ENCODE measurements at regions not wholly inside any gene's neighbourhood (a gene's known extent, or its start where the extent isn't known, plus 50 kb on each side); places are given as distances from the start of the nearest gene placed in this dataset.

DNA sequence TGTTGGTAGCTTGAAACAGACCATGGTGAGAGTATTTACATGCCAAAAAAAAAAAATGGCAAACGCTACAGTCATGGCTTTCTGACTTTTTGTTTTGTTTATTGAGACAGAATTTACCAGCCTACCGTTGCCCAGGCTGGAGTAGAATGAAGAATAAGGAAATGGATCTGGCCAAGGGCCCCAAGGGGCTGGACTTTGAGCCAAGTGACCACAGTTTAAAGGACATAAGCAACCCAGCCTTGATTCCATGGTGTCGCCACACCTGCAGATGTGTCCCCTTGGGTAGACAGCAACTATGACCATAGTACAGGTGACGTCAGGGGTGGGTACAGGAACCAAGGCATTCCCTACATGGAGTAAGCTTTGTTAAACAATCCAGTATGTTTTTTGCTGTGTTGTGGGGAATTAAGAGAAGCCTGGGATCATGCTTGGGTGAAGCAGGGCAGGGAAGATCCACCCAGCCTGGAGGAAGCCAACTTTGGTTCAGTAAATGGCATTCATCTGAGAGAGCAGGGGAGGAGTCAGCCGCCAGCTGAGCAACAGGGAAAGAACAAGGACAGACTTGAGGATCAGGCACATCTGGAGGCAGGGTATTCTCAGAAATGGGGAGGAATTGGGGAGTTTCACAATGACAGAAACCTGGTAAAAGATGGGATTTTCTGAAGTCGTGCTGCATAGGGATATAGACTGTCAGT lies 110.3 kb upstream of the SH3BP4 start (continued):
- TF ChIP-seq RNF2 (IDR thresholded peaks at IDR 0.05; ENCODE audit: borderline replicate concordance, low read depth, low read length, missing control alignments, poor library complexity, severe bottlenecking): no peak
